GM10266 (cell line): ENCODE measurements at regions not wholly inside any gene's neighbourhood (a gene's known extent, or its start where the extent isn't known, plus 50 kb on each side); places are given as distances from the start of the nearest gene placed in this dataset.
"Not testable (repeated sequence)": the region's sequence is repeated elsewhere in the genome, so short reads cannot be mapped to it uniquely, and the experiment has no call there.

Experiments
- DNase-seq: peaks from one replicate; pipeline ENCODE4 v3.0.0; 2012; ENCODE audit errors: extremely low spot score

DNA sequence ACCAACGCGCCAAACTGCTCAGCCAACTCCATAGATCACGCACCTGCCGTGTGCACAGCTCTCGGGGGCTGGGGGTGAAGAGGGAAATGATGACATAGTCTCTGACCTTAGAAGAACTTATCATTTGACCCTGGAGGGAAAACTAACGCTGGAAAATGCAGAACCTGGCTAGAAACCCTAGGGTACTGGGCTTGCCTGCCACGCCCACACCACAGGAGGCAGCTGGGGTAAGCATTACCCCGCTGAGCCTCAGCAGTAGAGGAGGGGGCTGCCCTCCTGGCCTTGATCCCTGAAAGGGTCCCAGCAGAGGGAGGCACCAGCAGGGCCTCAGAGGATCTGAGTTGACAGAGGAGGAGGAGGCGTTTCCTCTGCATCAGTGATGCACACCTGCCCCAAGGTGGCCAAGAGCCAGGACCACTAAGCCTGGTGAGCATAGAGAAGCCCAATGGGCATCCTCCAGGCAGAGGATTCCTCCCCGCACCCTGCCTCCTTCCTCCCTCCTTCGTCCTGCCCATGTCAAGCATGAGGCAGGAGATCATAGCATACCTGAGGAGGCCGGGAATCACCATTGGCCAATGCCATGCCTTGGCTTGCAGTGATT is 135.5 kb downstream of the TNFRSF13B start:
- DNase-seq = not testable (repeated sequence)

DNA sequence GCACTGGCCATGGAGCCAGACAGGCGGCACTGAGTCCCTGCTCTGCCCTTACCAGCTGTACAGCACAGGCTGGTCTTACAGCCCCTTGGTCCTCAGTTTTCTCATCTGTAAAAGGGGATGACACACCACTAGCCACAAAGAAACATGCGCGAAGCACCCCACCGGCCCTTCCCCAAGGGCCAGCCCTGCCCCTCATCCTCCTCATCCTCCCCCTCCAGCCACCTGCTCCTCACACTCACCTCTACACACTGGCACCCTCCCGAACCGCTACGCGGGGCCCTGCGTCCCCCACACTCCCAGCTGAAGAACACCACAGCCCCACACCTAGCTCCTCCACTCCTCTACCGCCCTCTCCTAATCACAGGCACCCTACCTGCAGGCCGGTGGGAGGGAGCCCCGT is 138.4 kb downstream of the TNFRSF13B start:
- DNase-seq = not testable (repeated sequence)

DNA sequence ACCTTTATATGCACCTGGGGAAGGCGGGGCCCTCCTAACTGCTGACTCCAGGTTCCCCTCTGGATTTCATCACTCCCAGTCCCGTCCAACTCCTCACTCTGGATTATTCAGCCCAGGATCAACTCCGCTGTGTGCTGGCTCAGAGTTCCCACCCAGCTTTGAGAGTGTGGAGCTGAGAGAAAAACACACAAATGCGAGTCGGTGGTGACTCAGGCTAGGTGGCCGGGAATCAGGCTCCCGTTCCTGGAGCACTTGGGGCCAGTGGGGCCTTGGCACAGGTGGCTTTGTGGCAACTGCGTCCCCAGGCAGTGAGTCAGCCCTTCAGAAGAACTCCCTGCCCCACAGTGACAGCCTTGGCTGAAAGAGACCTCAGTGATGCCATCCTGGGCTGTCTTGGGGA is 139.1 kb downstream of the TNFRSF13B start:
- DNase-seq = not testable (repeated sequence)

DNA sequence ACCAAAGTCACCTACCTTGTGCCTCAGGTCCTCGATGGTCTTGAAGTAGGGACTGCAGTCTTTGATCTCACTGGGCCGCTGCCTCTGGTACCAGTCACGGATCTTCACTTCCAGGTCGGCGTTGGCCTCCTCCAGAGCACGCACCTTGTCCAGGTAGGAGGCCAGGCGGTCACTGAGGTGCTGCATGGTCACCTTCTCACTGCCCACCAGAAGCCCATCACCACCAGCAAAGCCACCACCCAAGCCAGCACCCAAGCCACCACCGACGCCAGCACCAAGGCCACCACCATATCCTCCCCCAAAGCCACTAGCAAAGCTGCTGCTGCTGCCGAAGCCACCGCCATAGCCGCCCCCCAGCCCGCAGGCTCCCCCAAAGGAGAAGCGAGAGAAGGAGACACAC is 139.7 kb downstream of the TNFRSF13B start:
- not testable (repeated sequence) for DNase-seq

DNA sequence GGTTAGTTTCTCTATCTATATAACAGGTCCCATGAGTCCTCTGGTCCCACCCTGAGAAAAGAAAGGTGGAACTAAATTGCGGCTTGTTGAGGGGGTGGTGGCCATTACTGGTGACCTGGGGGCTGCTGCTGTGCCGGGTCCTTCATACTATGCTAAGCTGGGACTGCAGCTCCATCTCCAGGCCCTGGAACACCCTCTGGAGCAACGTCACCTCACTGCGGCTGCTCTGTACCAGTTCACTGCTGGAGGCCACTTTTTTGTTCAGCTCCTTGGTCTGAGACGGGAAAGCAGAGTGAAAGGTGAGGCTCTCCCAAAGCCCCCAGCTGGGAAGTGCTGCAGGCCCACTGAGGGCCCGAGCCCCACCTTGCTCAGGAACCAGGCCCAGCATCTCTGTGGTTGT is 140.7 kb downstream of the CCDC144A start:
- DNase-seq = not testable (repeated sequence)

DNA sequence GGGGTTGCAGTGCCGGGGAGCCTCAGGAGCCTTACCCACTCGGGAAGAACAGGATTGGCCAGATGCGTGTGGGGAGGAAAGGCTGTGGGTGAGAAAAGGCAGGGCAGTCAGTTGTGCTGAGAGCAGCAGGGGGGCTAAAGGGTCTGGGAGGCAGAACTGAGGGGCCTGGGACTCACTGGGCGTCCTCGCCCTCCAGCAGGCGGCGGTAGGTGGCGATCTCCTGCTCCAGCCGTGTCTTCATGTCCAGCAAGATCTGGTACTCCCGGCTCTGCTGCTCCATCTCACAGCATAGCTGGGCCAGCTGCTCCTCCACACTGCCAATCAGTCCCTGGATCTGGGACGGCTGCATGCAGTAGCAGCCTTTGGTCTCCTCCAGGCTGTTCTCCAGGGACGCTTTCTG is 140.2 kb downstream of the CCDC144A start:
- DNase-seq = not testable (repeated sequence)
